GM12873 (cell line): ENCODE measurements at regions not wholly inside any gene's neighbourhood (a gene's known extent, or its start where the extent isn't known, plus 50 kb on each side); places are given as distances from the start of the nearest gene placed in this dataset.

ENCODE experiments used
- CTCF ChIP-seq: IDR thresholded peaks from 2 replicates; pipeline ENCODE4 v1.5.1; 2012; ENCODE audit warnings: low read depth, mild to moderate bottlenecking, moderate library complexity, low read length, control low read depth; ENCODE audit not compliant: insufficient read depth; ENCODE audit errors: missing control alignments

GRCh38 chr13:69296130-69296529 is 811.5 kb upstream of the ATXN8OS start:
- no peak for TF ChIP-seq CTCF

GRCh38 chr13:69292789-69293425 is 814.7 kb upstream of the ATXN8OS start:
- no peak for TF ChIP-seq CTCF

- no peak for TF ChIP-seq CTCF
Measured at GRCh38 chr13:69291292-69291906, 816.2 kb upstream of the ATXN8OS start.

- no peak for TF ChIP-seq CTCF
Measured at GRCh38 chr13:69288026-69288425, 819.6 kb upstream of the ATXN8OS start.

GRCh38 chr13:69287050-69287698 is 820.5 kb upstream of the ATXN8OS start:
- no peak for TF ChIP-seq CTCF

GRCh38 chr13:69283837-69284236 is 823.8 kb upstream of the ATXN8OS start:
- no peak for TF ChIP-seq CTCF

- no peak for TF ChIP-seq CTCF
Measured at GRCh38 chr13:69283301-69283700, 824.3 kb upstream of the ATXN8OS start.
